ENCODE measurements at regions not wholly inside any gene's neighbourhood (a gene's known extent, or its start where the extent isn't known, plus 50 kb on each side); places are given as distances from the start of the nearest gene placed in this dataset.

GRCh38 chr6:168848797-168849196, 404.8 kb downstream of the THBS2 start:
- TF ChIP-seq REST (IDR thresholded peaks at IDR 0.05; ENCODE audit: low read depth) (no peak), CEBPB (IDR thresholded peaks at IDR 0.05) (no peak), EGR1 (IDR thresholded peaks at IDR 0.05) (no peak), NFIC (IDR thresholded peaks at IDR 0.05) (no peak), TEAD4 (IDR thresholded peaks at IDR 0.05) (no peak), YY1 (IDR thresholded peaks at IDR 0.05; ENCODE audit: low read depth) (no peak), ZBTB7A (IDR thresholded peaks at IDR 0.05; ENCODE audit: low read depth) (no peak), CREB1 (IDR thresholded peaks at IDR 0.05; ENCODE audit: low read depth) (no peak), TAF1 (IDR thresholded peaks at IDR 0.05; ENCODE audit: low read depth) (no peak), TCF12 (IDR thresholded peaks at IDR 0.05; ENCODE audit: low read depth) (no peak), RAD21 (IDR thresholded peaks at IDR 0.05; ENCODE audit: low read depth) (no peak), EP300 (IDR thresholded peaks at IDR 0.05; ENCODE audit: borderline replicate concordance) (no peak), FOXM1 (IDR thresholded peaks at IDR 0.05; ENCODE audit: borderline replicate concordance, low read depth) (no peak)
- TF ChIP-seq, protein P1, sequence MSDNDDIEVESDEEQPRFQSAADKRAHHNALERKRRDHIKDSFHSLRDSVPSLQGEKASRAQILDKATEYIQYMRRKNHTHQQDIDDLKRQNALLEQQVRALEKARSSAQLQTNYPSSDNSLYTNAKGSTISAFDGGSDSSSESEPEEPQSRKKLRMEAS (IDR thresholded peaks at IDR 0.05): no peak
- TF ChIP-seq, protein P2, sequence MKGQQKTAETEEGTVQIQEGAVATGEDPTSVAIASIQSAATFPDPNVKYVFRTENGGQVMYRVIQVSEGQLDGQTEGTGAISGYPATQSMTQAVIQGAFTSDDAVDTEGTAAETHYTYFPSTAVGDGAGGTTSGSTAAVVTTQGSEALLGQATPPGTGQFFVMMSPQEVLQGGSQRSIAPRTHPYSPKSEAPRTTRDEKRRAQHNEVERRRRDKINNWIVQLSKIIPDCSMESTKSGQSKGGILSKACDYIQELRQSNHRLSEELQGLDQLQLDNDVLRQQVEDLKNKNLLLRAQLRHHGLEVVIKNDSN (IDR thresholded peaks at IDR 0.05): no peak

- no peak for TF ChIP-seq YY1 (IDR thresholded peaks at IDR 0.05; ENCODE audit: low read depth)
- TF ChIP-seq, protein P1 (IDR thresholded peaks at IDR 0.05): no peak
- no peak for TF ChIP-seq TAF1 (IDR thresholded peaks at IDR 0.05; ENCODE audit: low read depth)
- TF ChIP-seq FOXM1 (IDR thresholded peaks at IDR 0.05; ENCODE audit: borderline replicate concordance, low read depth): no peak
- TF ChIP-seq EGR1 (IDR thresholded peaks at IDR 0.05): no peak
- TF ChIP-seq, protein P2 (IDR thresholded peaks at IDR 0.05): no peak
- TF ChIP-seq TEAD4 (IDR thresholded peaks at IDR 0.05): no peak
- no peak for TF ChIP-seq RAD21 (IDR thresholded peaks at IDR 0.05; ENCODE audit: low read depth)
- TF ChIP-seq EP300 (IDR thresholded peaks at IDR 0.05; ENCODE audit: borderline replicate concordance): no peak
- TF ChIP-seq NFIC (IDR thresholded peaks at IDR 0.05): no peak
- TF ChIP-seq TCF12 (IDR thresholded peaks at IDR 0.05; ENCODE audit: low read depth): no peak
- TF ChIP-seq CREB1 (IDR thresholded peaks at IDR 0.05; ENCODE audit: low read depth): no peak
- no peak for TF ChIP-seq ZBTB7A (IDR thresholded peaks at IDR 0.05; ENCODE audit: low read depth)
- TF ChIP-seq REST (IDR thresholded peaks at IDR 0.05; ENCODE audit: low read depth): no peak
- TF ChIP-seq CEBPB (IDR thresholded peaks at IDR 0.05): no peak
Measured at GRCh38 chr6:168844821-168845609, 404.0 kb downstream of the SMOC2 start.

GRCh38 chr6:168841609-168842278, 400.8 kb downstream of the SMOC2 start:
- no peak for TF ChIP-seq NFIC (IDR thresholded peaks at IDR 0.05)
- TF ChIP-seq CEBPB (IDR thresholded peaks at IDR 0.05): no peak
- no peak for TF ChIP-seq RAD21 (IDR thresholded peaks at IDR 0.05; ENCODE audit: low read depth)
- no peak for TF ChIP-seq REST (IDR thresholded peaks at IDR 0.05; ENCODE audit: low read depth)
- TF ChIP-seq FOXM1 (IDR thresholded peaks at IDR 0.05; ENCODE audit: borderline replicate concordance, low read depth): no peak
- TF ChIP-seq EGR1 (IDR thresholded peaks at IDR 0.05): no peak
- TF ChIP-seq, protein P1 (IDR thresholded peaks at IDR 0.05): no peak
- TF ChIP-seq TEAD4 (IDR thresholded peaks at IDR 0.05): no peak
- TF ChIP-seq, protein P2 (IDR thresholded peaks at IDR 0.05): no peak
- TF ChIP-seq TAF1 (IDR thresholded peaks at IDR 0.05; ENCODE audit: low read depth): no peak
- TF ChIP-seq CREB1 (IDR thresholded peaks at IDR 0.05; ENCODE audit: low read depth): no peak
- TF ChIP-seq EP300 (IDR thresholded peaks at IDR 0.05; ENCODE audit: borderline replicate concordance): no peak
- TF ChIP-seq YY1 (IDR thresholded peaks at IDR 0.05; ENCODE audit: low read depth): no peak
- TF ChIP-seq ZBTB7A (IDR thresholded peaks at IDR 0.05; ENCODE audit: low read depth): no peak
- TF ChIP-seq TCF12 (IDR thresholded peaks at IDR 0.05; ENCODE audit: low read depth): no peak
